HS-27A (cell line): ENCODE measurements at regions not wholly inside any gene's neighbourhood (a gene's known extent, or its start where the extent isn't known, plus 50 kb on each side); places are given as distances from the start of the nearest gene placed in this dataset.
A peak's percentile ranks its signal among the peaks of the same experiment; 100 is the strongest.
"Not testable (repeated sequence)": the region's sequence is repeated elsewhere in the genome, so short reads cannot be mapped to it uniquely, and the experiment has no call there.

Source experiments
- DNase-seq: peaks from one replicate; pipeline ENCODE4 v3.0.0-alpha.2; 2012; ENCODE audit warnings: low read depth, missing footprints

- DNase-seq, result no peak
These were observed 360.5 kb upstream of the RGPD4 start for GRCh38 chr2:107466241-107466640.

DNA sequence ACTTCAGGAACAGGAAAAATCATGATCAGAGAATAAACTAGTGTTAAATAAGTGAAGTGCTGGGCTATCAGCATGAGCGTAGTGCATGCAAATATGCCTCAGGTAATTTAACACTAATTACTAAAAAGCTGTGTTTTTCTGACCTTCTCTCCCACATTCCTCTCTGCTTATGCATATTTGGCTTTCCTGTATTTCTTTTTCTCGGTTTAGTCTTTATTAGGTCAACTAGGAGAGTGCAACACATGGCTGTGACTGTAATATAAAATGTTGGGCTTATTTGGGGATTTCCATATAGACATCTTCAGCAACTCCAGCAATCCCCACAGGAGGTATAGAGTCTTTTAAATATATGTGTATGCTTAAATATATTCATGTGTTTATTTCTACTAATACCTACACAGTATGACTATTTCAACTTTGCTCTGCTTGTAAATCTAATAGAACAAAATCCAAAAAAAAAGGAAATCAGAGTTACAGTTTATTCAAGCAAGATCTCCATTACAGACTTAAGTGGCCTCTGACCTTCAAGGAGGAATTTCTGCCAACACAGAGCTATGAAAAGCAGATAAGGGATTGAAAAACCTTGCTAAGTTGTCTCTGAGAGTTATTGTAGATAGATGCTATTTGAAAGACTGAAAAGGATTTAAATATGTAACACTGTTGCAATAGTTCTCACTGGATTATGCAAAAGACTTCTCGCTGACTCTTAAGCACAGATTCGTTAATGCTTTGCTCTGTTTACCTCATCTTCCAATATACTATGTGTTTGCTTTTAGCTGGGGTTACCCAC, 359.5 kb upstream of the RGPD4 start:
- no peak for DNase-seq

- DNase-seq, result no peak
These were observed 357.2 kb upstream of the RGPD4 start for GRCh38 chr2:107469437-107469995.

GRCh38 chr2:107473150-107473549, 353.5 kb upstream of the RGPD4 start:
- DNase-seq, result no peak

- no peak for DNase-seq
These were observed 350.8 kb upstream of the RGPD4 start for GRCh38 chr2:107475859-107476258.

DNA sequence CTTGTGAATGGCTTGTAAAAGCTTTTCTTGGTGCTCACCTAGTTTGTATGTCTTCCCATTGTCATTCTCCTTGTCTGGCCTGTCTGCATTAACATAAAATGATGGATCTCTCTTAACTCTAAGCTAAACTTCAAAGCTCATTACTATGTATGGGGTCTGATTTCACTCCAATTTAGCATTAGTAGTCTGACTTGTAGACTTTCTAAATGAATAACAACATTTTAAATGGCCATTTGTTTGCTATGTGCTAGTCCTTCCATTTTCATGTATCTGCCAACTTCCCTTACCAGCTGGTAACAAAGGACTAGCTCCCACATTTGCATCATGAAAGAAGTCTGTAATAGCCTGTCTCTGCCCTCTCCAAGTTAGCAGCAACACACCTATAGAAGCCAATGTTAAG, 324.2 kb upstream of the RGPD4 start:
- DNase-seq, result no peak

DNA sequence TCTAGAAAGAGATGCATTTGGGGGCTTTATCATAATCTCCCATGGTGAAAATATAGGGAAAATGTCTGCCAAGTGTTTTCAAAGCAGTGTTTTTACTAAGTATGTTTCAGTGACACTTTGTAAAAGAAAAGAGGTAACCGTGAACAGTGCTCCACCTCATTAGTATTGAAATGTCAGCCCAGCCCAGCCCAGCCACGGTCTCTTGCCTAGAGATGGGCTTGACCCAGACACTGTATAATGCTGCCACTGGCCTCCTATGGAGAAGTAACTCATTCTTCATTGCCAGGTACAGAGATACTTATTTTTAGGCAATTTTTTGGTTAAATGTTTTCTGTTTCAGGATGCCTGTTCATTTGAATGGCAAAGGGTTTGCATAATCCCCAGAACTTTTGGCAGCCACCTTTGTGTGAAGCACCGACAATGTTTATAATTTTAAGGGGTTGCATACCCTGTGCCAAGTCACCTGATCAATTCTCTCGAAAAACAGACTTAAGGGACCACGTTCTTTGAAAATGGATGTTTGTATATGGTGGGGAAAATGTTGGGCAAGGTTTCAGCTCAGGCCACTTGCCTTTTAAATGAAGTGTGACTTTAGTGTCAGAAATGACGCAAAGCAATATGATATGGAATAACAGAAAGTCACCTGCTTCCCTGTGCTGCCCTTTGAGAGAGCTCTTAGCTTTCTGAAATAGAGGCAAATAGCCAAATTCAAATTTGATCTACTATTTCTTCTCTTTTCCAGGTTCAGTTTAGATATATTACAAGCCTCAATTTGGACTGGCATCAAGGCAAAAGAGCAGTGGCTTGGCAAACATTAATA, 314.5 kb upstream of the RGPD4 start:
- no peak for DNase-seq

- peak; percentile 29 for DNase-seq
These were observed 301.3 kb upstream of the RGPD4 start for GRCh38 chr2:107525406-107525805.

GRCh38 chr2:107529146-107529545, 297.5 kb upstream of the RGPD4 start:
- DNase-seq, result no peak

- no peak for DNase-seq
These were observed 296.6 kb upstream of the RGPD4 start for GRCh38 chr2:107530046-107530445.

GRCh38 chr2:107534926-107535325, 291.8 kb upstream of the RGPD4 start:
- no peak for DNase-seq

- DNase-seq, result not testable (repeated sequence)
These were observed 290.6 kb upstream of the RGPD4 start for GRCh38 chr2:107535905-107536689.

GRCh38 chr2:107542314-107542740, 284.4 kb upstream of the RGPD4 start:
- no peak for DNase-seq

GRCh38 chr2:107543793-107544192, 282.9 kb upstream of the RGPD4 start:
- no peak for DNase-seq

- DNase-seq, result no peak
These were observed 281.6 kb upstream of the RGPD4 start for GRCh38 chr2:107545066-107545465.

GRCh38 chr2:107545851-107546250, 280.8 kb upstream of the RGPD4 start:
- no peak for DNase-seq

GRCh38 chr2:107548216-107548615, 278.5 kb upstream of the RGPD4 start:
- no peak for DNase-seq

GRCh38 chr2:107553046-107553445, 273.6 kb upstream of the RGPD4 start:
- DNase-seq, result no peak

- DNase-seq, result no peak
These were observed 273.2 kb upstream of the RGPD4 start for GRCh38 chr2:107553539-107553938.

DNA sequence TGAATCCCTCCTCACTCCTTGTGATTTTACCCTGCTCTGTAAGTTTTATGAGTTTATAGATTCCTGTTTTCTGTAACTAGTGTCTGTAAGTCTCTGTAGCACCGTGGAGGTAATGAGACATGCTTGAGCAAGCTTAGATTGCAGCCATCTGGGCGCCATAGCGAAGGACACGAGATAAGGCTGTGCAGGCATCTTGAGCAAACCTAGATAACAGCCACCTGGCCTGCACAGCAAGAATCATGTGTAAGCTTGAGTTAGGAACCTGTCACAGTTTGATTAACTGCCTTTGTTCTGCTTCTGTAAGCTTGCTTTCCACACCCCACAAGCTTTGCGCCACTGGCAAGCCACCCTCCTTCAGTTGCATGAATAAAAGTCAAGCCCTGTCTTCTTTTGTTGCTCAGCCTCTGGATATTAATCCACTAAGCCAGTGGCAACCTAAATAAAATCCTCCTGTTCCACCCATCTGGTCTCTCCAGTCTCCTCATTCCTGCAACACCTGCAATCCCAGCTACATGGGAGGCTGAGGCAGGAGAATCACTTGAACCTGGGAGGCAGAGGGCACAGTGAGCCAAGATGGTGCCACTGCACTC, 270.6 kb upstream of the RGPD4 start:
- no peak for DNase-seq

- DNase-seq, result no peak
These were observed 268.4 kb upstream of the RGPD4 start for GRCh38 chr2:107558295-107558694.

DNA sequence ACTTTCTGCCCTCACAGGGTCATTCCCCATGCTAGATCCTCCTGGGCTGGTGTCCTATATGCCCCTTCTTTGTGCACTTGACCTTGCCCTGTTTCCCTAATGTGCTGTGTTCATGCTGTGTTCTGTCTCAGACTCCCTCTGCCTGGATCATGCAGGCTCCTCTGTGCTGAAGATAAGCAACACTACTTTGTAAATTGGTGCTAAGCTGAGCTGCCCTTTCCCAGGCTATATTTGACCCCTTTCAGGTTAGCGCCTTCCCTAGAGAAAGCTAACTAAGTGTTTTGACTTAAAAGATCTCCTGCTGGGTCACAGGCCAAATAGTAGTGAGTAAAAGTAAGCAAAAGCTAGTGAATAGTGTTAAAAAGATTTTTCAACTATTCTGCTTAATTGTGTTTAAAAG, 257.2 kb upstream of the RGPD4 start:
- no peak for DNase-seq
